ENCODE measurements at regions not wholly inside any gene's neighbourhood (a gene's known extent, or its start where the extent isn't known, plus 50 kb on each side); places are given as distances from the start of the nearest gene placed in this dataset.

GRCh38 chr6:44725070-44725469 is 337.6 kb downstream of the CDC5L start:
- Histone ChIP-seq H3K23ac (ENCODE audit: insufficient read length, low read depth, low read length) (no peak overlapping the region), H3K4ac (ENCODE audit: low read depth, low read length) (no peak overlapping the region), H3T11ph (ENCODE audit: low read length) (no peak overlapping the region), H4K8ac (replicated peaks; ENCODE audit: insufficient read length, low read depth, low read length) (no peak overlapping the region), H3K27ac (ENCODE audit: insufficient read length, low read depth, low read length) (no peak overlapping the region), H3K4me1 (ENCODE audit: insufficient read depth, low read length) (0 out of 2 replicates have a peak, but pooled peaks cover 4% of the 10 kb centered on the region), H3K4me2 (ENCODE audit: insufficient read depth, insufficient read length, low read length) (no peak overlapping the region), H3K9ac (ENCODE audit: extremely low read depth, insufficient read length, low read length) (no peak overlapping the region), H2BK20ac (ENCODE audit: low read depth, low read length, poor library complexity, severe bottlenecking) (no peak overlapping the region), H2BK12ac (ENCODE audit: insufficient read length, low read depth, low read length) (no peak overlapping the region), H4K20me1 (ENCODE audit: control insufficient read depth, insufficient read depth, insufficient read length) (no peaks in the 10 kb centered on the region), H3K18ac (ENCODE audit: insufficient read length, low read depth, low read length) (no peak overlapping the region), H2AFZ (ENCODE audit: low read length) (no peak overlapping the region), H3K56ac (ENCODE audit: insufficient read length, low read depth, low read length) (no peak overlapping the region), H3K79me2 (ENCODE audit: insufficient read depth, low read length) (no peaks in the 10 kb centered on the region), H4K91ac (ENCODE audit: insufficient read length, low read depth, low read length) (no peak overlapping the region), H3K79me1 (ENCODE audit: insufficient read depth, low read depth, low read length, poor library complexity, severe bottlenecking) (no peaks in the 10 kb centered on the region), H2AK5ac (ENCODE audit: insufficient read length, low read length) (no peak overlapping the region), H3K9me3 (ENCODE audit: control insufficient read depth, low read depth, low read length) (no peaks in the 10 kb centered on the region), H2BK120ac (ENCODE audit: low read depth, low read length, poor library complexity, severe bottlenecking) (no peak overlapping the region), H3K27me3 (ENCODE audit: insufficient read depth, low read length) (no peaks in the 10 kb centered on the region), H3K23me2 (ENCODE audit: insufficient read length, low read depth, low read length, poor library complexity, severe bottlenecking) (no peaks in the 10 kb centered on the region), H2BK5ac (ENCODE audit: insufficient read length, low read length) (no peak overlapping the region), H3K14ac (ENCODE audit: insufficient read depth, low read length) (no peak overlapping the region), H2BK15ac (ENCODE audit: low read depth, low read length) (no peak overlapping the region), H4K5ac (ENCODE audit: insufficient read length, low read depth, low read length) (no peak overlapping the region)
- H3K4me3 Mint-ChIP-seq = no peak overlapping the region
- no peaks in the 10 kb centered on the region for H3K36me3 Mint-ChIP-seq (ENCODE audit: insufficient read depth in 1 of 3, low read depth in 3 of 3)
- WGBS (ENCODE audit: extremely low coverage, insufficient read length, low lambda C conversion rate) = no CpG with 5 or more reads among the region's 4 CpGs
- no peaks in the 10 kb centered on the region for H3K9me3 Mint-ChIP-seq
- DNase-seq = no peak
- TF ChIP-seq CTCF (conservative IDR thresholded peaks at IDR 0.05) = no peak
- peaks cover 7 to 9% of the 10 kb centered on the region in 2 experiments; a peak in 3 of 4 replicates for H3K4me1 Mint-ChIP-seq
- H3K27ac Mint-ChIP-seq = no peak overlapping the region
- no peaks in the 10 kb centered on the region; the same call in 1 of the 2 replicates for H3K27me3 Mint-ChIP-seq (ENCODE audit: low read depth)

Measured in H9 (cell line).